ENCODE measurements at regions not wholly inside any gene's neighbourhood (a gene's known extent, or its start where the extent isn't known, plus 50 kb on each side); places are given as distances from the start of the nearest gene placed in this dataset.

DNA sequence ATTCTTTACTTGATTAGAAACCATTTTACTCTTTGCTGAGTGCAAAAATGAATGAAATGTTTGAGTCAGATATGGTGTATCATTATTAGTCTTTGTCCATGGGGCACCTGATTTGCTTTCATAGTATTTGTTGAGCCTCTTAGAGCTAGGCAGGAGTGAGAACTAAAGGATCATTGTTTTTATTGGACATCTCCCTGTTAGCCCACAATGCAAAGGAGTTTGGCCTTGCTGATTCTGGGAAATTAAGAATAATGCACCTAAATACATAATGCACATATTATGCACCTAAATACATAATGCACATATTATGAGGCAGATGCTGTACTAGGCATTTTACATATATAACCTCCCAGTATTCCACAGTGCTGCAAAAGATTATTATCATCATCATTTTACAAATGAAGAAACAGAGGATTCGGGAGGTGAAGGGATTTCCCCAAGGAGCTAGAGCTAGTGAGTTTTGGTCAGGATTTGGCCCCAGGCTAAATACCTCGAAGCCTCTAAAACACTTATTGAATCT, 113.0 kb upstream of the LIFR start:
- H3K27me3 ChIP-seq: no peaks in the 10 kb centered on the region
- no peaks in the 10 kb centered on the region for H3K36me3 ChIP-seq
- H3K9me3 ChIP-seq: no peaks in the 10 kb centered on the region
- H3K27ac ChIP-seq: no peak overlapping the region
- FAIRE-seq: no peak
- TF ChIP-seq, protein P1, sequence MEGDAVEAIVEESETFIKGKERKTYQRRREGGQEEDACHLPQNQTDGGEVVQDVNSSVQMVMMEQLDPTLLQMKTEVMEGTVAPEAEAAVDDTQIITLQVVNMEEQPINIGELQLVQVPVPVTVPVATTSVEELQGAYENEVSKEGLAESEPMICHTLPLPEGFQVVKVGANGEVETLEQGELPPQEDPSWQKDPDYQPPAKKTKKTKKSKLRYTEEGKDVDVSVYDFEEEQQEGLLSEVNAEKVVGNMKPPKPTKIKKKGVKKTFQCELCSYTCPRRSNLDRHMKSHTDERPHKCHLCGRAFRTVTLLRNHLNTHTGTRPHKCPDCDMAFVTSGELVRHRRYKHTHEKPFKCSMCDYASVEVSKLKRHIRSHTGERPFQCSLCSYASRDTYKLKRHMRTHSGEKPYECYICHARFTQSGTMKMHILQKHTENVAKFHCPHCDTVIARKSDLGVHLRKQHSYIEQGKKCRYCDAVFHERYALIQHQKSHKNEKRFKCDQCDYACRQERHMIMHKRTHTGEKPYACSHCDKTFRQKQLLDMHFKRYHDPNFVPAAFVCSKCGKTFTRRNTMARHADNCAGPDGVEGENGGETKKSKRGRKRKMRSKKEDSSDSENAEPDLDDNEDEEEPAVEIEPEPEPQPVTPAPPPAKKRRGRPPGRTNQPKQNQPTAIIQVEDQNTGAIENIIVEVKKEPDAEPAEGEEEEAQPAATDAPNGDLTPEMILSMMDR (IDR thresholded peaks at IDR 0.05): no peak
- DNase-seq: no peak
- H3K4me3 ChIP-seq: no peak overlapping the region
- no peak for ATAC-seq
- 83 to 89% methylated on average over 2 of the region's 2 CpGs for WGBS, 2 donors
- peaks cover 4 to 9% (median 8%) of the 10 kb centered on the region in 3 donors for H3K4me1 ChIP-seq
- intact Hi-C loops (cut with DNase I): loop anchor here in 2 of 3 donors (5.0 kb wide), 2 partner anchors 227 to 232 kb away; no protein-coding TSS in a partner anchor

DNA sequence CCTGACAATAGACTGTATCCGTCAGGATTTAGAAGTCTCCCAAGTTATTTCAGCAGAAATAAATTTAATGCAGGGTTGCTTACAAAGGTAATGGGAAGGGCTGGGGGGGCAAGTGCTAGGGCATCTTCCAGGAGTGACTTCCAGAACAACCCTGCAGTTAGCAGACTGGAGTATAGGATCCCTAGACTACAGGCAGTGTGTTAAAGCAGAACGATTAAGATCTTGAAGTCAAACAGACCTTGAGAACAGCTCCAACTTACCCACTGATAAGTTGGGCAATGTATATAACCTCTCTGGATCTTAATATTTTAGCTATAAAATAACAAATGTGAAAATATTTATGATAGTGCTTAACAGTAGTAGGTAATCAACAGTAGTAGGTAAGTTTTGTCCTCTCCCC, 113.6 kb upstream of the LIFR start:
- no peak for FAIRE-seq
- no peak overlapping the region for H3K27ac ChIP-seq
- no peak for ATAC-seq

DNA sequence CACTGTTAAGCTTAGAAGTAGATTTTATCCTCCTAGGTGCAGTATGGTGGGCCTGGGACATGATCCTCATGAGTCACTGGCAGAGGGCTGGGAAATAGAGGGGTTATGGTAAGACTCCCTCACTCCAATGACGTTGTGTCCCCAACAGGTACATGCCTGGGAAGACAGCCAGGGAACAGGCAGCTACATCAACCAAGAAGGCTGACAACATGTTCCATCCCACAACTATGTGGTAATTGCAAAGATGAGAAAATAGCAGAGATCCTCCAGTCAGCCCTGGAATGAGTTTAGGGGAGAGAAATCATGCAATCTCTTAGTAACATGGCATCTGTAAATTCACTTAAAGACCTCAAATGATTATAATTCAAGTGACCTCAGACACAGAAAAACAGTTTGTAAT, 114.4 kb upstream of the LIFR start:
- 62 to 66% methylated on average over 1 of the region's 1 CpG for WGBS, 2 donors
- no peak for DNase-seq
- TF ChIP-seq, protein P1 (IDR thresholded peaks at IDR 0.05): no peak
- Histone ChIP-seq H3K27me3 (no peaks in the 10 kb centered on the region), H3K4me3 (no peak overlapping the region), H3K9me3 (no peaks in the 10 kb centered on the region), H3K36me3 (no peaks in the 10 kb centered on the region), H3K27ac (no peak overlapping the region), H3K4me1 (peaks cover 4 to 8% (median 8%) of the 10 kb centered on the region in 3 donors)
- FAIRE-seq: no peak
- ATAC-seq: no peak
- intact Hi-C loops (cut with DNase I): no loop called here

More for the DNA sequence above, 113.6 kb upstream of the LIFR start:
- no peaks in the 10 kb centered on the region for H3K9me3 ChIP-seq
- no peak for DNase-seq
- 54% methylated on average over 2 of the region's 2 CpGs for WGBS, 2 donors
- H3K4me1 ChIP-seq: peaks cover 4 to 9% (median 8%) of the 10 kb centered on the region in 3 donors
- TF ChIP-seq, protein P1 (IDR thresholded peaks at IDR 0.05): no peak
- no peaks in the 10 kb centered on the region for H3K36me3 ChIP-seq
- no peak overlapping the region for H3K4me3 ChIP-seq
- H3K27me3 ChIP-seq: no peaks in the 10 kb centered on the region
- intact Hi-C loops (cut with DNase I): no loop called here

DNA sequence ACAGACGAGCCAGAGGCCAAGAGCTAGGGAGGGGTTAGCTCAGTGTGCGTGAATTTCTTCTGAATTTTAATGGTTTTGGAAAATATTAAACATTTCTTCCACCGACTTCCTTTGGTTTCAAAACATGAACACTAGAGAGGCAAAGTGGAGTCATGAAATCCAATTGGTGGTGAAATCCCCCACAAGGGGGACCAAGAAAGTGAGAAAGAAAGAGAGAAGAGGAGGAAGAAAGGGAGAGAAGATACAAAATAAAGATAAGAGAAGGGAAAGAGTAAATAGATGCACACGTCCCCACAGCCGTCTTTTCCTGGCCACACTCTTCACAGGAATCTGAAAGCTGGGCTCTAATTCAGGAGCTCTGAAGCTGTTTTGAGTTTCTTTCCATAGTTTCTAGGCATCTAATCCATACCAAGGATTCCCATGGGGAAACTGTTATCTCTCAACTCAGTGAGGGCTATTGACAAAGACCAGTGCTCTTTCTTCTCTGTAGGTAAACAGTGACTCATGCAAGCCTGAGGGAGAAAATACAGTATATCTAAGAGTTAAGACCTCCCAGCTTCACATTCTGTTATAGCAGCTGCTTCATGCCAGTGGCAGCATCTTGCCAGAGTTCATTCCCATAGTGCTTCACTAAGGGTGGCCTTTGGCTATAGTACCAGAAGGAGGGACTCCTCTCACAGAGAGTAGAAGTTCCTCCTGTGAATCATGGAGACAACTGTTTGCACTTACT, 115.8 kb upstream of the LIFR start:
- no peak for FAIRE-seq
- WGBS, 2 donors: 80 to 86% methylated on average over 5 of the region's 5 CpGs
- no peak overlapping the region for H3K4me3 ChIP-seq
- H3K27me3 ChIP-seq: no peaks in the 10 kb centered on the region
- TF ChIP-seq, protein P1 (IDR thresholded peaks at IDR 0.05): no peak
- no peaks in the 10 kb centered on the region for H3K4me1 ChIP-seq
- H3K36me3 ChIP-seq: no peaks in the 10 kb centered on the region
- H3K27ac ChIP-seq: no peak overlapping the region
- intact Hi-C loops (cut with DNase I): no loop called here
- H3K9me3 ChIP-seq: no peaks in the 10 kb centered on the region
- ATAC-seq: peak in 1 of 4 donors; percentile 48
- DNase-seq: no peak

DNA sequence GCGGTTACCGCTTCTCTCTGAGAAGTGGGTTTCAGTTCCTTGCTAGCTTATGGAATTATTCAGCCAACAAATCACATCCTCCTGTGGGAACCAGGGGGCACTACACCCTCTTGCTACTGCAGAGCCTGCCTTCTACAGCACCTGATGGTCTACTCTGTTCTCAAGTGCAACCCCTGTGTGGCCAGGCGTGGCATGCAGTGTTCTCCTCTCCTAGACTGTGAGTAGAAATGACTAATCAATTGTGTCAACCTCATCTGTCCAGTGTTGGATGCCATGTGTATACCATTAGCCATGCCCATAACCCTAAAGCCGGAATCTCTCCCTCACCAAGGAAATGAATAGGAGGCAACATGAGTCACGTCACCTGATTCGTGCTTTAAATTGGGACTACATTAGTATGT, 117.2 kb upstream of the LIFR start:
- H3K4me1 ChIP-seq: no peaks in the 10 kb centered on the region
- H3K9me3 ChIP-seq: no peaks in the 10 kb centered on the region
- TF ChIP-seq, protein P1 (IDR thresholded peaks at IDR 0.05): no peak
- H3K27ac ChIP-seq: no peak overlapping the region
- no peaks in the 10 kb centered on the region for H3K27me3 ChIP-seq
- WGBS, 2 donors: 96 to 97% methylated on average over 6 of the region's 6 CpGs
- no peak overlapping the region for H3K4me3 ChIP-seq
- FAIRE-seq: no peak
- no peak for ATAC-seq
- H3K36me3 ChIP-seq: no peaks in the 10 kb centered on the region
- no peak for DNase-seq
- intact Hi-C loops (cut with DNase I): no loop called here

All from pancreas (tissue), 10 donors.